Heart left ventricle (tissue), 16 donors: ENCODE measurements at regions not wholly inside any gene's neighbourhood (a gene's known extent, or its start where the extent isn't known, plus 50 kb on each side); places are given as distances from the start of the nearest gene placed in this dataset.

Source experiments
- ATAC-seq, 4 donors: fragments of 200-7000 bp; cut with Tn5 transposase; one replicate each; pipeline ENCODE4 v1.9.1; 2020 to 2022; ENCODE audit warnings: moderate library complexity in 4 of 4, mild to moderate bottlenecking in 3 of 4, moderate number of reproducible peaks in 1 of 4
- DNase-seq, 5 donors: peaks; one replicate each; pipeline ENCODE4 v3.0.0-alpha.2; 2020
- H3K27ac ChIP-seq, 12 donors: fragments of 200-600 bp; sonication (generic) in 4 of 12; one replicate each; pipeline versions ENCODE4 v1.5.0 to v1.8.0; 2016 to 2022; ENCODE audit warnings: mild to moderate bottlenecking in 2 of 12
- H3K27me3 ChIP-seq, 9 donors: fragments of 200-600 bp; sonication (generic) in 2 of 9; one replicate each; pipeline versions ENCODE4 v1.5.1 to v1.8.0; 2016 to 2022; ENCODE audit warnings: mild to moderate bottlenecking in 3 of 9
- H3K36me3 ChIP-seq, 9 donors: fragments of 200-600 bp; sonication (generic) in 2 of 9; one replicate each; pipeline versions ENCODE4 v1.5.0 to v1.8.0; 2018 to 2022; ENCODE audit warnings: mild to moderate bottlenecking in 2 of 9
- H3K4me1 ChIP-seq, 12 donors: fragments of 200-600 bp; sonication (generic) in 4 of 12; one replicate each; pipeline versions ENCODE4 v1.5.0 to v1.8.0; 2016 to 2022; ENCODE audit warnings: mild to moderate bottlenecking in 3 of 12
- H3K4me3 ChIP-seq, 12 donors: fragments of 200-600 bp; sonication (generic) in 4 of 12; one replicate each; pipeline versions ENCODE4 v1.5.0 to v1.8.0; 2017 to 2022; ENCODE audit warnings: mild to moderate bottlenecking in 9 of 12, moderate library complexity in 4 of 12
- H3K9me3 ChIP-seq, 12 donors: fragments of 200-600 bp; sonication (generic) in 4 of 12; one replicate each; pipeline versions ENCODE4 v1.5.0 to v1.8.0; 2016 to 2022; ENCODE audit warnings: mild to moderate bottlenecking in 1 of 12
- CTCF ChIP-seq, 12 donors: fragments of 200-600 bp; sonication (generic) in 4 of 12; IDR thresholded peaks; one replicate each; pipeline versions ENCODE4 v1.5.0 to v1.8.0; 2018 to 2022; ENCODE audit warnings: antibody characterized with exemption in 12 of 12, mild to moderate bottlenecking in 5 of 12
- POLR2A ChIP-seq, 2 donors: fragments of 450-650 bp; IDR thresholded peaks; one replicate each; pipeline ENCODE4 v1.6.1; 2017; ENCODE audit warnings: antibody characterized with exemption in 2 of 2, mild to moderate bottlenecking in 2 of 2, moderate library complexity in 2 of 2
- WGBS, 4 donors: extraction: QIAGEN DNeasy Blood & Tissue Kit in 2 of 4; methylation state at CpG; one replicate each; pipeline versions ENCODE4 v1.1.5 to v1.1.7; 2013 to 2018; 5-methylcytosine and 5-hydroxymethylcytosine counted together
- intact Hi-C, 10 donors: fragments of 100-400 bp; cut with DNase I; formaldehyde crosslinking; loops; one replicate each; pipeline versions ENCODE4 v1.11.1 to v1.14.2; 2022
- donor health status: ischemic (EF 13 %, LVEDD 7.1; RV severe dilation, severe dysfunction).
- donor health status: healthy with polysubstance abuse.
- donor health status: DM: no; HTN: yes; CAD: no.
- donor health status: DM: no; HTN: no; CAD: no.
- donor health status: ischemic (EF 25% LVEDD 6.9; RV normal size, moderate dysfunction).
- donor health status: ischemic (EF 25% LVEDD 5.7; RV mildly dilated, moderate dysfunction).
- donor health status: healthy.
- donor health status: DM: yes; HTN: yes; CAD: no.
- donor health status: ischemic (EF 35%, LVEDD 5.7; RV mildly dilated, moderate dysfunction).
- donor health status: nonischemic (EF 11% LVEDD 7.7; RV severe dilation, severe dysfunction).
- donor health status: DM: yes; HTN: yes; CAD: no.
- donor health status: PGD.
- donor health status: ischemic (EF 29% LVEDD 5.4; RV normal size, mild dysfunction).
- donor health status: nonischemic (EF 23%, LVEDD 6.1; RV moderate dilation, normal function).

- ATAC-seq = no peak
- TF ChIP-seq POLR2A (IDR thresholded peaks at IDR 0.05) (no peak), CTCF (IDR thresholded peaks at IDR 0.05) (no peak)
Measured at GRCh38 chr7:35334506-35334905, 80.6 kb upstream of the TBX20 start.

GRCh38 chr7:35333265-35333664, 79.4 kb upstream of the TBX20 start:
- H3K4me1 ChIP-seq = peaks cover 0 to 26% (median 0%) of the 10 kb centered on the region in 12 donors
- no peaks in the 10 kb centered on the region for H3K27me3 ChIP-seq
- TF ChIP-seq CTCF (IDR thresholded peaks at IDR 0.05) (no peak), POLR2A (IDR thresholded peaks at IDR 0.05) (no peak)
- WGBS, 4 donors = 38 to 42% (median 41%) methylated on average over 3 of the region's 3 CpGs
- H3K4me3 ChIP-seq = no peak overlapping the region
- intact Hi-C loops = no loop called here
- H3K9me3 ChIP-seq = no peaks in the 10 kb centered on the region
- H3K27ac ChIP-seq = peak overlapping the region in 3 of 12 donors; percentile 13 to 42 (median 34)
- no peaks in the 10 kb centered on the region for H3K36me3 ChIP-seq
- DNase-seq (peak in 1 of 5 donors; percentile 42), ATAC-seq (peak; percentile 37 to 94 (median 74))

More at GRCh38 chr7:35334506-35334905, 80.6 kb upstream of the TBX20 start:
- Histone ChIP-seq H3K27me3 (no peaks in the 10 kb centered on the region), H3K4me1 (peaks cover 0 to 26% (median 0%) of the 10 kb centered on the region in 12 donors), H3K9me3 (no peaks in the 10 kb centered on the region), H3K27ac (peak overlapping the region in 2 of 12 donors; percentile 23 to 31), H3K4me3 (no peak overlapping the region), H3K36me3 (no peaks in the 10 kb centered on the region)
- WGBS, 4 donors = 55 to 67% (median 57%) methylated on average over 3 of the region's 3 CpGs
- DNase-seq = no peak
- intact Hi-C loops = no loop called here

GRCh38 chr7:35331730-35332678, 78.1 kb upstream of the TBX20 start:
- TF ChIP-seq CTCF (IDR thresholded peaks at IDR 0.05) = no peak
- no peak for TF ChIP-seq POLR2A (IDR thresholded peaks at IDR 0.05)
- Histone ChIP-seq H3K36me3 (no peaks in the 10 kb centered on the region), H3K27ac (peak overlapping the region in 6 of 12 donors; percentile 4 to 67 (median 42))

GRCh38 chr7:35329026-35329425, 75.1 kb upstream of the TBX20 start:
- Histone ChIP-seq H3K4me1 (peaks cover 0 to 24% (median 0%) of the 10 kb centered on the region in 12 donors), H3K36me3 (no peaks in the 10 kb centered on the region), H3K9me3 (peaks cover 0 to 15% (median 0%) of the 10 kb centered on the region in 12 donors), H3K27ac (no peak overlapping the region), H3K4me3 (no peak overlapping the region), H3K27me3 (no peaks in the 10 kb centered on the region)
- DNase-seq (no peak), ATAC-seq (no peak)
- 81 to 94% (median 88%) methylated on average over 1 of the region's 1 CpG for WGBS, 4 donors
- intact Hi-C loops = no loop called here
- TF ChIP-seq CTCF (IDR thresholded peaks at IDR 0.05) = no peak
- no peak for TF ChIP-seq POLR2A (IDR thresholded peaks at IDR 0.05)

More at GRCh38 chr7:35331730-35332678, 78.1 kb upstream of the TBX20 start:
- H3K27me3 ChIP-seq = no peaks in the 10 kb centered on the region
- DNase-seq (peak in 2 of 5 donors; percentile 38 to 43), ATAC-seq (peak in 3 of 4 donors; percentile 5 to 30 (median 30))
- 40 to 59% (median 46%) methylated on average over 19 to 20 of the region's 20 CpGs for WGBS, 4 donors
- intact Hi-C loops = no loop called here
- H3K9me3 ChIP-seq = no peaks in the 10 kb centered on the region
- no peak overlapping the region for H3K4me3 ChIP-seq
- peaks cover 0 to 31% (median 0%) of the 10 kb centered on the region in 12 donors for H3K4me1 ChIP-seq
